RKO (cell line): ENCODE measurements at regions not wholly inside any gene's neighbourhood (a gene's known extent, or its start where the extent isn't known, plus 50 kb on each side); places are given as distances from the start of the nearest gene placed in this dataset.
A peak's percentile ranks its signal among the peaks of the same experiment; 100 is the strongest.

ENCODE experiments used
- DNase-seq: peaks from one replicate; pipeline ENCODE4 v3.0.0-alpha.2; 2016; ENCODE audit warnings: low spot score

- no peak for DNase-seq
These were observed 188.1 kb downstream of the IPO8 start for GRCh38 chr12:30507576-30507975.

GRCh38 chr12:30506411-30506810, 189.3 kb downstream of the IPO8 start:
- DNase-seq, result no peak

- no peak for DNase-seq
These were observed 194.0 kb downstream of the IPO8 start for GRCh38 chr12:30501718-30502117.

GRCh38 chr12:30500532-30500931, 195.1 kb downstream of the IPO8 start:
- no peak for DNase-seq

- no peak for DNase-seq
These were observed 210.3 kb downstream of the IPO8 start for GRCh38 chr12:30485230-30485890.

GRCh38 chr12:30484658-30485057, 211.0 kb downstream of the IPO8 start:
- DNase-seq, result no peak

GRCh38 chr12:30482650-30483049, 213.0 kb downstream of the IPO8 start:
- DNase-seq, result no peak

- DNase-seq, result no peak
These were observed 222.4 kb downstream of the IPO8 start for GRCh38 chr12:30473274-30473673.

- DNase-seq, result no peak
These were observed 229.5 kb downstream of the IPO8 start for GRCh38 chr12:30466093-30466585.

GRCh38 chr12:30463636-30464035, 232.0 kb downstream of the IPO8 start:
- no peak for DNase-seq

GRCh38 chr12:30462249-30462648, 233.4 kb downstream of the IPO8 start:
- no peak for DNase-seq

- DNase-seq, result no peak
These were observed 234.5 kb downstream of the IPO8 start for GRCh38 chr12:30461026-30461615.

- DNase-seq, result no peak
These were observed 237.2 kb downstream of the IPO8 start for GRCh38 chr12:30458453-30458852.

- peak; percentile 78 for DNase-seq
These were observed 237.9 kb downstream of the IPO8 start for GRCh38 chr12:30457621-30458289.

GRCh38 chr12:30450872-30451271, 244.8 kb downstream of the IPO8 start:
- DNase-seq, result peak; percentile 50

GRCh38 chr12:30450226-30450625, 245.4 kb downstream of the IPO8 start:
- DNase-seq, result no peak

- DNase-seq, result no peak
These were observed 247.6 kb downstream of the IPO8 start for GRCh38 chr12:30448038-30448437.

- no peak for DNase-seq
These were observed 248.5 kb downstream of the IPO8 start for GRCh38 chr12:30447061-30447750.

GRCh38 chr12:30442461-30442860, 253.2 kb downstream of the IPO8 start:
- no peak for DNase-seq

- peak; percentile 68 for DNase-seq
These were observed 254.7 kb downstream of the IPO8 start for GRCh38 chr12:30440826-30441602.

- no peak for DNase-seq
These were observed 256.5 kb downstream of the IPO8 start for GRCh38 chr12:30439201-30439600.

GRCh38 chr12:30438601-30439041, 257.0 kb downstream of the IPO8 start:
- DNase-seq, result no peak
